ENCODE measurements at regions not wholly inside any gene's neighbourhood (a gene's known extent, or its start where the extent isn't known, plus 50 kb on each side); places are given as distances from the start of the nearest gene placed in this dataset.
"Not testable (repeated sequence)": the region's sequence is repeated elsewhere in the genome, so short reads cannot be mapped to it uniquely, and the experiment has no call there.

DNA sequence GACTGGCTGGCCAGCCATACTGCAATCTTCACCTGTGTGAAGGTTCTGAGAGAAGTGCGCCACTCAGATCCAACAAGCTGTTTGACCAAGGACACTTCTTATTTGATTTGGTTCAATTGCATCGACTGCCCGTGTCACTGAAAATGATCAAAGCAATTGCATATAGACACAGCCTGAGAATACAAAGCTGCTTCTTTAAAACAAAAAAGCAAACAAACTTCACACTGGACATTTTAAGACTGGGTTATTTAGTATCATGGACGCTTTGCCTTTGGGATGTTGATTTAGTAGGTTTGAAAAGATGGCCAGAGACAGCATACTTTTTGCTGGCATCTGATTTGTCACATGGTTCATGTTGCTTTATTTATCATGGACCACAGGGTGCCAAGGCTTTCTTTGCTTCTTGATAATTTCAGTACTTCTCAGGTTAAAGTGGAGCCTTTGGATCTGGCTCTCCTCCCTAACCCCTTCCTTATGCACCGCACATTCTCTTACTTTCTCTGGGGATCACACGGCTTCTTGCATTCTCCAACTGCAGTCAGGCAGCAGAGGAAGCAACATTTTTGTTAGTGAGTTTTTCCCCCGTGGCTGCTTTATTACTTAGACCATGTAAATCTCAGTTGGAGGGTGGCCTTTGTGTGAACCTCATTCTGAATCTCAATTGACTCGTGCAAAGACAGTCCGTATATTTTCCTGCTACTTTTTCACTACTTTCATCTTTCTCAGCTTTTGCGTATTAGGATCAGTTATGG lies 151.0 kb downstream of the CD47 start:
- no peak for DNase-seq

DNA sequence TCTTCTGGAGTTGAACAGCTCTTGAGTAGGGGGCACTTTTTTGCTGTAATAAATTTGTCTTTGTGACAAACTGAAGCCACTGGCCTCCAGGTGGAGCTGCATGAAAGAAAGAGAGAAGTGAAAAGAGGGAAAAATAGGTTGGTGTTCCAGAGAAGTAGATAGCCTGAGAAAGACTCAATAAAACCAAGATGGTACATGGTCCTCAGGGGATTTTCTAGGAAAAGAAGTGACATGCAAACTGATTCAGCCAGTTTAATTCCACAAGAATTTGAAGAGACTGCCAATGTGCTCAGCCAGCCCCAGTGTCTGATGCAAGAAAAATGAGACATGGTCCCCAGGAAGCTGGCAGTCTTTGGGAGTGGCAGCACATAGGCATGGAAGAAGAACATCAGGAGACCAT lies 152.7 kb downstream of the CD47 start:
- DNase-seq: no peak

- DNase-seq: no peak
Measured at GRCh38 chr3:107934808-107935207, 156.0 kb downstream of the CD47 start.

GRCh38 chr3:107933450-107933849 lies 157.4 kb downstream of the CD47 start:
- DNase-seq: no peak

GRCh38 chr3:107931326-107931725 lies 159.5 kb downstream of the CD47 start:
- DNase-seq: no peak

- DNase-seq: no peak
Measured at GRCh38 chr3:107929088-107929487, 161.7 kb downstream of the CD47 start.

DNA sequence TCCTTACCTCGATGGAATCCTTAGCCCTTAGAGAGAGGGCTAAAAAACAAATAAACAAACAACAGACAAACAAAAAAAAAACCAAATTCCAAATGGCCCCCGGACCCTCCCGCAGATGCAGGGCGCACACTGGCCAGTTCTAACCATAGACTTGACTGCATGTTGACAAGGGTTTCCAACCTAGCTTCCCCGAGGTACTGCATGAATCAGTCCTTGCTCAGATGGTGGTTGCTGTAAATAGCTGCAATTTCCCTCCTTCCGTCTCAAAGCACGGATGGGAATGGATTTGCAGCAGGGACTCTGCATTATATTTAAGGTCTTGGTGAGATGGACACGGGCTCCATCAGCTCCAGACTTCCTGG lies 162.8 kb downstream of the CD47 start:
- DNase-seq: no peak

DNA sequence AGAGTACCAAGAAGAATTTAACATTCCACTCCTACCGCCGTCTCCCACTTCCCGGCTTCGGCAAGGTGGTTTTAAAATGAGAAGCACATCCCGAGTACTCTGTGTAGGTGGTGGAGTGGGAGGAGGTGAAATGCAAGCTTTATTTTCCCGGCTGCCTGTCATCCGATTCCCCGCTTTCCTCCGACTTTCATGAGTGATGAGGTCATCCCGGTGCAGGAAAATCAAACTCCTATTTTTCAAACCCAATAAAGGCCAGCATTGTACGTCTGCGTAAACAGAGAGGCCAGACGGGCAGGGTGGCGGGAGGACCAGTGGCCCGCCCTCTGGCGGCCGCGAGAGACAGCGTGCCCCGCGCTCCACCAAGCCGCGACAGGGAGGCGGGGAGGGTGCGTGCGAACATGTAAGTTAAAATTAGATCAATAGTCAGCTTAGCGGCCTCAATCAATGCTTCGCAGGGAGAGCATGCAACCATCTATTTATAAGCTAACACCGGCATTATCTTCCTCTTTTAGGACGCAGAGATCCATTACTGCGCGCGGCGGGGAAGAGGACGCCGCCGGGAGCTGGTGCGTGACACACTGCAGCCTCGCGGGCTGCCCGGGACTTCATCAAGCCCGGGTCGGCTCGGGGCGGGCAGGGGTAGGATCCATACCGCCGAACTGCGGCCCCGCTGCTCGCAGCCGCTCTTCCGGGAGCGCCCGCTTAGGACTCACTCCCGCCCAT lies 163.3 kb downstream of the CD47 start:
- DNase-seq: peak; percentile 88

- no peak for DNase-seq
Measured at GRCh38 chr3:107925851-107926250, 165.0 kb downstream of the CD47 start.

GRCh38 chr3:107921038-107921437 lies 169.8 kb downstream of the CD47 start:
- DNase-seq: no peak

DNA sequence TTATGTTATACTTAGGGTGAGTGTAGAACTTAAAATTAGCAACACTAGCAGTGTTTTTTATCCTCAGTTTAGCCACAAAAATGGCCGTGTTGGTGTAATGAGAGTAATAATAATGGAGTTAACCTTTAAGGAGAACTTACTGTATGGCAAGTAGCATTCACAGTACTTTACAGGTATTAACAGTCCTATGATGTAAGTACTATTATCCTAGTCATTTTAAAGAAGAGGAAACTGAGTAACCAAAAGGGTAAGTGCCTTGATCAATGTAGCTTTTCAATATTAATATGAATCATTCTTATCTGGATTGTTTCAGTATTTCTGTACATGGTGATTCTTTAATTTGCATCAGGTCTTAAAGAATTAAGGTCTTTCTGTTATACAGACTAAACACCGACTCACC lies 170.3 kb downstream of the CD47 start:
- no peak for DNase-seq

DNA sequence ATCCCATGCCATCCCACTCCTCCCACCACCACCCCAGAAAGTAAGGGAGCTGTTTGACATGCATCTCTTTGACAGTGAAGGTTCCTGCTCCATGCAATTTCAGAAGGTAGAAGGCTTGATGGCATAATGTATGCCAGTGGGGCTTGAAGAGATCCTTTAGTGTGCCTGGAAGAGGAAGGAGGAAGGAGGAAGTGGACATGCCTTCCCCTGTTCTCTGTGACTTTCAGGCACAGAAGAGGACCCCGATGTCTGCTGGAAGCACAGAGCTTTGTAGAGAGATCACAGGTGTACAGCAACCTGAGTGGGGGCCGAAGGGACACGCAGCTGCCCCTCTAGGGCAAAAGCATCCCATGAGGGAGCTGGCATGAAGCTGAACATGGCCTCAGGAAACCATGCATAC lies 171.6 kb downstream of the CD47 start:
- no peak for DNase-seq

GRCh38 chr3:107916171-107916570 lies 174.7 kb downstream of the CD47 start:
- DNase-seq: no peak

DNA sequence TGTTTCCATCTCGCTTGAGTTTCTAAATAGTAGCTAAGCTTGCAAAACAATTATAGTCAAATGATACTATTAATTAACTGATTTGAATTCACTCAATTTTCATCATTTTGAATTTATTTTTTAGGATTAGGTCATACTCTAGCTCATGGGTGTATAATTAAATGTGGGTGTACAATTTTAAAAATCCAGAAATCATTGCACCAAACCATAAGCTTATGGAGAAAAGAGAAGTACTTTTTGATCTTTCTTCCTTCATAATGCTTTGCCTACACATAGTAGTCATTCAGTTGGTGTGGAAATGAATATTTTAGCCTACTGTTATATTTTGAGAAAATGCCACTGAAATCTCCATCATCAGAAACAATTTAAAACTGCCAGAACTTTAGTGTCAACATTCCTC lies 175.1 kb downstream of the CD47 start:
- no peak for DNase-seq

DNA sequence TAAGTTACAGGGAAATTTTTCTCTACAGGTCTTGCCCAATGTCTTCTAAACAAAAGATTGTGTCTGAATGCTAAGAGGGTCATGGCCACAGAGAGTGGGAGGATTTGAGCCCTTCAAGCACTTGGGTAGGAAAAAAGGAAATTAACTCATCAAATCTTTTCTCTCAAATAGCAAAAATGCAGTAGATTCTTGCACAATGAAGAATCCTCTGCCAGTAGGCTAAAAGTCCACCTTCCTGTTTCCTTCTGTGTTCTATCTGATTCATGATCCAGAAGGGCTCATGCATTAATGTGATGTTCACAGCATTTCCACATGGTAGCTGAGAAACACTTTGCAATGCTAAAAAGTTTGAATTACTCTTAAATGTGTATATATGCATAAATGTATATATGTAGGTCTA lies 177.1 kb downstream of the CD47 start:
- no peak for DNase-seq

DNA sequence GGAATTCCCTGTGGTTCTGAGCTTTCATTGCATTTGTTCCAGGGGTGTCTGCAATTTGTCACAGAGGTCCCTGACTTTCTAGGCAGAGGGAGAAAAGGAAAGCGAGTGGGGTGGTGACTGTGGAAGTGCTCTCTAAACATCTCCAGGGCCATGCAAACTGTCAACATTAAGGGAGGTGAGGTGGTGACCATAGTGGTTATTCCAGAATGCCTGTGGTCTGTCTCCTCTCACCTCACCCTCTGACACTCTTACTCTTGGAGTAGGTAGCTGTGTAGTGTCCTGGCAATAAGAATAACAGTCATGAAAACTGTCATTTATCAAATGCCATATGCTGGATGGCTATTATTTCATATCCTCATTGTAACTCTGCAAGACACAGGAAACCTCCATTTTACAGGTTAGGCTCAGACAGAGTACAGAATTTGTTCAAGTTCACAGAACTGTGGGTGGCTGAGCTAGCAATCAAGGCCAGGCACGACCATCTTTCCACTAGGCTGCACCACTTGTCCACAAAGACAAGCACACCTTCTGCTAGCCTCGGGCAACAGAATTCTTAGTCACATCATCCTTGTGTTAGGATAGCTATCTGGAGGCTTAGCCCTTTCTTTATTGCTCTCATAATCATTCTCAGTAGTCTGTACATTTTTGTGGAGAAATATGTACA lies 179.4 kb downstream of the CD47 start:
- no peak for DNase-seq

GRCh38 chr3:107910713-107911259 lies 180.0 kb downstream of the CD47 start:
- no peak for DNase-seq

GRCh38 chr3:107909583-107909982 lies 181.2 kb downstream of the CD47 start:
- not testable (repeated sequence) for DNase-seq

GRCh38 chr3:107907996-107908395 lies 182.8 kb downstream of the CD47 start:
- DNase-seq: no peak

- DNase-seq: no peak
Measured at GRCh38 chr3:107904536-107905066, 186.2 kb downstream of the CD47 start.

- no peak for DNase-seq
Measured at GRCh38 chr3:107899990-107900651, 190.7 kb downstream of the CD47 start.

DNA sequence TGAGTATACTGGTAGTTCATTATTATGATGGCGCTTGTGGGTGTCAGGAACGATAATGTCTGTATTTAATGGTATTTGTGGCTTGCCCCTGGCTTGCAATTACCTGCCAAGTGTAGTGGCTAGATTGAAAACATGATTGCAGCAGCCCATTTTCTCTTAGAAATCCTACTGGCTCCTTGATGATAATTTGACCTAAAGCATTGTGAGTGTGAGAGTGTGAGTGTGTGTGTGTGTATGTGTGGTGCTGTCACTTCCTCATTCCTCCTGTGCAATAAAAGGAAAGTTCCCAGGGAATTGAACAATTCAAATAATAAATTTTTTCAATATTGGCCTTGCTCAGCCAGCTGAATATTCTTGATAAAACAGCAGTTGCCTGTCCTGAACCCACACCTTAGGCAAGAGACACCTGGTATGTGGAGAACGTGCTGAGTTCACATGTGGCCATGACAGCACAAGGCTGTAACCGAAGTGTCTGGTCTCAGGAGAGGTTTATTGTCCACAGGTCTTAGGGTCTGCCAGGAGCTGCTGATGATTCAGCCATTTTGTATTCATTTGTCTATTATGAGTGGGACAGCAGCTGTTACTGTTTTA lies 193.3 kb downstream of the CD47 start:
- no peak for DNase-seq

DNA sequence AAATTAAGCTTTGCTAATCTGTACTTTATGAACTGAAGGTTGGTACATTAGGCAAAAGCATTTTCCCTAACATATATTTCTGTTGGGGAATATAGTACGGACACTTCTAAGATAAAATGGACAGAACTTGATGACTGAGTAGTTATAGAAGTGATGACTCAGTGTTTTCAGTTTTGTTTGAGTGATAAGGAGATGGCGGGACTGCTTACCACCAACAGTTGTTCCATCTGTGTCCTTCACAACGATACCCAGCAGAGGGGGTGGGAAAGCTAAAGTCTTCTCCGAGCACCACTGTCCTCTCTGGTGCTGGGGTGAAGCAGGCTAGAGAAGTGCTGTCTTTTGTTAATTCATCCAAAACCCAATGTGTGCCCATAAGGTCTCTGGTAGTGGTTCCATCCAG lies 195.8 kb downstream of the CD47 start:
- no peak for DNase-seq

All from activated effector memory CD4-positive, alpha-beta T cell treated with anti-CD3 and anti-CD28 coated beads, Interleukin-2, amount 50 U/mL, for 16 hours (primary cell).